Activated CD4-positive, CD25-positive, alpha-beta regulatory T cell (primary cell): ENCODE measurements at regions not wholly inside any gene's neighbourhood (a gene's known extent, or its start where the extent isn't known, plus 50 kb on each side); places are given as distances from the start of the nearest gene placed in this dataset.

ENCODE experiments used
- DNase-seq, 4 experiments: peaks; one replicate each; lab custom pipeline; 2025; lab: John Stamatoyannopoulos, UW

- no peak for DNase-seq
Observed at GRCh38 chr3:30495172-30496065, 111.0 kb upstream of the TGFBR2 start.

- DNase-seq = no peak
Observed at GRCh38 chr3:30496066-30496966, 110.1 kb upstream of the TGFBR2 start.

DNA sequence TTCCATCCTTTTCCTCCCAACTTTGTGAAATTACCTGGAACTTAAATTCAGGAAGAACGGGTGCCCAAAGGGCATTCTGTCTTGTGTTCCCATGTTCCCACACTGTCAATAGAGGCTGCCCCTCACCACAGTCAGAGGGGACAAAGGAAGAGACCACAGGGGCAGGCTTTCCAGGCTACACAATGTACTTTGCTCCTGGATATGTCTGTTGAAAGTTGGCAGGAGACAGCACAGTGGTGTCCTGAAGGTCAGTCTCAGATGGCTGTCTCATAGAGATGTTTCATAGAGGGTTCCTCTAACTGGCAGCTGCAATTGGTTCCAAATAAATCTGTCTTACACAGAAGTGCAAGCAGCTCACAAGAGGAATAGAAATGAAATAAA is 107.8 kb upstream of the TGFBR2 start:
- no peak for DNase-seq

GRCh38 chr3:30500666-30501399 is 105.6 kb upstream of the TGFBR2 start:
- DNase-seq = no peak

GRCh38 chr3:30501526-30501925 is 104.9 kb upstream of the TGFBR2 start:
- no peak for DNase-seq

DNA sequence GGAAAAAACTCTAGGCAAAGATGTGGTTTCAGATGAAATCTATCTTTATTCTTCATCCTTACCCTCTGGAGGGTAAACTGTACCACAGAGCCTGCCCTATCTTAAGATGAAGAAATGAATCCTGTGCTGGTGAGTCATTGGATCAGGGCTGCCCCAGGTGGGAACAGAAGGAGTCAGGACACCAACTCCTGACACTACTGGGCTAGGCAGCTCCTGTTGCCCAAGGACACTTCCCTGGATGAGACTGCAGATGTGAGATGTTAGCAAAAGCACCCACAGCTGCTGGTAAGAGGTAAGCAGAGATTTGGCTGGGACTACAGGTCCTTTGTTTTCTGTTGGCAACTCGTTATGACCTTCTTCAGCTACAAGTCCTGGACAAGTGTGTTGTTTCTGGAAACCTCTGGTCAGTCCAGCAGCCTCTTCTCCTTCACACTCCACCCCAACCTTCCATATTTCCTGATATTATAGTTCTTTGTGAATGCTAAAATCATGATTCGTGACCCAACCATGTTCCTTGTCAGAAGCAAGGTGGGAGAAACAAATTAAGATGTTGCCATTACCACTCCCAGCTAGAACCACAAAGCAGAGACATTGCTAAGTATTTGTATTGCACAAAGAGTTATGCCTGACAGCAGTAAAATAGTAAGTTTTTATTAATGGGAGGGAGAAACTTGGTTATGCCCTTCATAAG is 104.2 kb upstream of the TGFBR2 start:
- DNase-seq = no peak

DNA sequence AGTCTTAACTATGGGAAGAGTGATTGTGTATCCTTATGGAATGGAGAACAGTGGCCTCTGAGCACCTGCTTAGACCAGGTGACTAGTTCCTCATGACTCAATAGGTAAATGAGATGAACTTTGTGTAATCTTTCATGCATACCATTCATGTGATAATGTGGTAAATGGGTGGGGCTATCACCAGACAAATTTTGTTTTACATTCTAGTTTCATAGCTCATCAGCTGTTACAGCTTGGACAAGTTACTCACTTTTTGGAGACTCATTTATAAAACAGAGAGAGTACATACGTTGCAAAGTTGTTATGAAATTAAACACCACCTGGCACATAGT is 103.7 kb upstream of the TGFBR2 start:
- DNase-seq = no peak

GRCh38 chr3:30503446-30503845 is 103.0 kb upstream of the TGFBR2 start:
- DNase-seq = no peak

DNA sequence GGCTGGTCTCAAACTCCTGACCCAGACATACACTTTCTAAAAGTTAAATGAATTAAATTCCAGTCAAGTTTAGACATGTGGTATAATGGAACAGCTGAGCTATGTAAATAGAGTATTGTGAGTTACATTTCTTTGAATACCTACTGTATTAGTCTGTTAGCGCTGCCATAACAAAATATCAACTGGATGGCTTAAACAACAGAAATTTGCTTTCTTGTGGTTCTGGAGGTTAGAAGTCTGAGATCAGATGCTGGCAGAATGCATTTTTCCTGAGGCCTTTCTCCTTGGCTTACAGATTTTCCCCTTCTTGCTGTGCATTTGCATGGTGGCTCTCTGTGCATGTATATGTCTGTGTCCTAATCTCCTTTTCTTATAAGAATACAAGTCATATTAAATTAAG is 101.5 kb upstream of the TGFBR2 start:
- DNase-seq = no peak

DNA sequence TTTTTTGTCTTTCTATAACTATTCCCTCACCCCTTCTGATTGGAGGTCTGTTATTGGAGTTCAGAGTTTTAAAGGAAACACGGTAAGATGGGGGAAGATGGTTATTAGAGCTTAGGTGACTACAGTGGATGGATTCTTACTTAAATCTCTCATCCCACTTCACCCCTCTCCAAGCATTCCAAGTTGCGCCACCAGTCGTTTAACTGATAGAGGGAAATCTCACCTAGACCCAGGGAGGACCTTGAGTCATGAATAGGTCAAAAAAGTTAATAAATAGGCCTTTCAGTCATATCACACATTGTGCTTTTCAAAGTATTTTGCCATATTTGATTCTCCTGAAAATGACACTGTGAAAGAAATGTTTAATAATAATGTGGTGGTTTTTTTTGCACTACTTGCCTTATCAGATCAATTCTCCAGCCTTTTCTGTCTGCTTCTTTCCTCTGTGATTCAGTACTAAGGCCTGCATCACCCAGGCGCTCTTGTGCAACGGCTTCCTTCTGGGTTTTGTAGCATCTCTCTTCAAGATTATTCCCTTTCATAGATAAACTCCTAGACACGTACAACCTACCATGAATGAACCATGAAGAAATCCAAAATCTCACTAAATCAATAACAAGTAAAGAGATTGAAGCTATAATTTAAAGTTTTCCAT is 100.4 kb upstream of the TGFBR2 start:
- no peak for DNase-seq

GRCh38 chr3:30508339-30508738 is 98.1 kb upstream of the TGFBR2 start:
- DNase-seq = no peak

- no peak for DNase-seq
Observed at GRCh38 chr3:30510596-30510995, 95.8 kb upstream of the TGFBR2 start.

GRCh38 chr3:30511524-30512251 is 94.7 kb upstream of the TGFBR2 start:
- DNase-seq = no peak

GRCh38 chr3:30512576-30512975 is 93.8 kb upstream of the TGFBR2 start:
- DNase-seq = no peak

GRCh38 chr3:30513374-30514152 is 92.8 kb upstream of the TGFBR2 start:
- no peak for DNase-seq

- DNase-seq = no peak
Observed at GRCh38 chr3:30516238-30516637, 90.2 kb upstream of the TGFBR2 start.

DNA sequence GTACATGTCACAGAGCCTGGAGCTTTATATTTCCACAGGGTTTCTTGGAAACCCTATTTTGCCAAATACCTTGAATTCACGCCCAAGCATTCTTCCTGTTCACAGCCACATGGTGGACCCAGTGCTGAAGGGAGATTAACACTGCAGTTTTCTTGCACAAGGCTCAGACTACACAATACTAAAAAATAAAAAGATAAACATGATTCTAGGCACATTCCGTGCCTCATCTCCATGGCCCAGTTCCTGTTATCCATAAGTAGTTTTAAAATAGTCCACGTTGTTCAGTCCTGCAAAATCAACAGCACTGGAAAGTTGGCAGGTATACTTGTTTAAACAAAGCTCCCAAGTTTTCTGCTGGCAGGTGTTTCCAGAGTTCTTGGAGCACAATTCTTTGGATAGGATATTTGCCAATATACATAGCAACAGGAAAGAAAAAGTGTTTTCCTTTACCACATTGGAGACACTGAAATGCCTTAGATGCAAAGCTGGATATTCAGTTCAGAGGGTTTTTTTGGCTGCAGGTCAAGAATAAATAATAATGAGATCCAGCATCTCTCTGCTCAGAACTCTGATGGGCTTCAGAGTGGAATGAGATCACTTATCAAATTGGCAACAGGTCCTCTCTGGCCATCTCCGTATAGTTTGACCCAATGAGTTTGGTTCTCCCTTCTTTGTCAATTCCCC is 88.1 kb upstream of the TGFBR2 start:
- no peak for DNase-seq

DNA sequence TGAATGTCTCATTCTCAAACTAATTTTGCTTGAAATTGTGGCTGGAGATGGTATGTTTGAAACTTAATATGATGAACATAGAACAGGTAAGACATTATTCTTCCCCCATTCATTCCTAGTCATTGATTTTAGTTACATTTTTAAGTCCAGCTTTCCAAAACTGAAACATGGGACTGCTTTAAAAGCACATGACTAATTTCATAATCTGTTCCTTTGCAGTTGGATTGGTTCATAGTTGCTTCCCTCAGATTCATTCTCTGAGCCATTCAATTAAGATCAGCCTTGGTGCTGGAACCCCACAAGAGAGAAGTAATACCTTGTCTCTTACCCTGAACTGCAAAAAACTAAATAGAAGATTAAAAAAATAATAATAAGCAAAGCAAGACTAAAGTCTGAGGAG is 87.5 kb upstream of the TGFBR2 start:
- DNase-seq = no peak

GRCh38 chr3:30520699-30521098 is 85.7 kb upstream of the TGFBR2 start:
- DNase-seq = no peak
